Neural cell (in vitro differentiated cells): ENCODE measurements at regions not wholly inside any gene's neighbourhood (a gene's known extent, or its start where the extent isn't known, plus 50 kb on each side); places are given as distances from the start of the nearest gene placed in this dataset.

ENCODE experiments used
- H2AFZ ChIP-seq: fragments of 200-600, 300-800 bp; sonication (generic), shearing (Covaris generic); 2 replicates; pipeline ENCODE4 v1.6.0; 2014; ENCODE audit warnings: low read depth, mild to moderate bottlenecking, antibody characterized with exemption, low read length, moderate library complexity
- H3F3A ChIP-seq: fragments of 200-600 bp; shearing (Covaris generic); 2 replicates; pipeline ENCODE4 v1.6.1; 2016; ENCODE audit warnings: mild to moderate bottlenecking, moderate library complexity, mixed read lengths, antibody characterized with exemption, low read length; ENCODE audit not compliant: insufficient read depth, poor library complexity, severe bottlenecking
- H3K27ac ChIP-seq: fragments of 200-600, 300-800 bp; sonication (generic), shearing (Covaris generic); 2 replicates; pipeline ENCODE4 v1.5.1; 2014; ENCODE audit warnings: mild to moderate bottlenecking, low read length, moderate library complexity
- H3K27me3 ChIP-seq: fragments of 300-800, 200-600 bp; sonication (generic), shearing (Covaris generic); 2 replicates; pipeline ENCODE4 v1.6.0; 2014; ENCODE audit warnings: mild to moderate bottlenecking, low read depth, low read length, moderate library complexity; ENCODE audit not compliant: insufficient read depth
- H3K36me3 ChIP-seq: fragments of 300-800, 200-600 bp; sonication (generic), shearing (Covaris generic); 2 replicates; pipeline ENCODE4 v1.5.1; 2014; ENCODE audit warnings: mild to moderate bottlenecking, antibody characterized with exemption, low read length, moderate library complexity; ENCODE audit not compliant: insufficient read depth
- H3K4me2 ChIP-seq: fragments of 300-800, 200-600 bp; sonication (generic), shearing (Covaris generic); 2 replicates; pipeline ENCODE4 v1.6.0; 2014; ENCODE audit warnings: mild to moderate bottlenecking, low read length
- H3K4me3 ChIP-seq: fragments of 300-800, 200-600 bp; sonication (generic), shearing (Covaris generic); 2 replicates; pipeline ENCODE4 v1.5.1; 2014; ENCODE audit warnings: mild to moderate bottlenecking, low read length, moderate library complexity
- H3K79me2 ChIP-seq: fragments of 200-600 bp; shearing (Covaris generic); replicated peaks from 2 replicates; pipeline ENCODE4 v1.6.0; 2014; ENCODE audit warnings: mild to moderate bottlenecking, low read length, moderate library complexity; ENCODE audit not compliant: insufficient read depth
- H3K9ac ChIP-seq: fragments of 300-800, 200-600 bp; sonication (generic), shearing (Covaris generic); 2 replicates; pipeline ENCODE4 v1.6.1; 2016; ENCODE audit warnings: mild to moderate bottlenecking, low read length, mixed read lengths
- H3K9me2 ChIP-seq: fragments of 200-600 bp; shearing (Covaris generic); 2 replicates; pipeline ENCODE4 v1.6.1; 2016; ENCODE audit warnings: mild to moderate bottlenecking, low read length, mixed read lengths; ENCODE audit not compliant: insufficient read depth
- H3K9me3 ChIP-seq: fragments of 200-600, 300-800 bp; sonication (generic), shearing (Covaris generic); 2 replicates; pipeline ENCODE4 v1.6.1; 2016; ENCODE audit warnings: mild to moderate bottlenecking, mixed run types, low read length, moderate library complexity, mixed read lengths
- H4K20me1 ChIP-seq: fragments of 200-600 bp; shearing (Covaris generic); 2 replicates; pipeline ENCODE4 v1.6.1; 2016; ENCODE audit warnings: mild to moderate bottlenecking, mixed run types; ENCODE audit not compliant: insufficient read depth
- EP300 ChIP-seq: fragments of 450-650 bp; conservative IDR thresholded peaks from 2 replicates; pipeline ENCODE4 v1.6.1; 2014; ENCODE audit warnings: antibody characterized with exemption, mild to moderate bottlenecking, moderate library complexity; ENCODE audit not compliant: poor library complexity, severe bottlenecking
- EZH2 ChIP-seq: fragments of 200-600, 300-800 bp; shearing (Covaris generic), sonication (generic); IDR thresholded peaks from 2 replicates; pipeline ENCODE4 v1.6.1; 2014; ENCODE audit warnings: antibody characterized with exemption, low read length, borderline replicate concordance, mild to moderate bottlenecking; ENCODE audit not compliant: insufficient read depth, poor library complexity, severe bottlenecking
- MXI1 ChIP-seq: fragments of 450-650 bp; conservative IDR thresholded peaks from 2 replicates; pipeline ENCODE4 v1.6.1; 2014; ENCODE audit warnings: antibody characterized with exemption, mild to moderate bottlenecking; ENCODE audit not compliant: poor library complexity, severe bottlenecking
- POLR2AphosphoS5 ChIP-seq: IDR thresholded peaks from 2 replicates; pipeline ENCODE4 v1.6.1; 2012
- RAD21 ChIP-seq: fragments of 450-650 bp; conservative IDR thresholded peaks from 2 replicates; pipeline ENCODE4 v1.6.1; 2014; ENCODE audit warnings: antibody characterized with exemption, mild to moderate bottlenecking, moderate library complexity
- SMC3 ChIP-seq: fragments of 450-650 bp; conservative IDR thresholded peaks from 2 replicates; pipeline ENCODE4 v1.6.1; 2014; ENCODE audit warnings: antibody characterized with exemption, mild to moderate bottlenecking, moderate library complexity; ENCODE audit not compliant: poor library complexity
- TAF1 ChIP-seq: IDR thresholded peaks from 2 replicates; pipeline ENCODE4 v1.6.1; 2012; ENCODE audit warnings: low read depth
- TF ChIP-seq, protein P1 (sequence below): IDR thresholded peaks from 2 replicates; pipeline ENCODE4 v1.6.1; 2012; ENCODE audit warnings: borderline replicate concordance
- TF ChIP-seq, protein P2 (sequence below): fragments of 450-650 bp; IDR thresholded peaks from 2 replicates; pipeline ENCODE4 v1.5.1; 2014; ENCODE audit warnings: antibody characterized with exemption, mild to moderate bottlenecking, moderate library complexity; ENCODE audit not compliant: poor library complexity, severe bottlenecking

GRCh38 chr9:78383130-78383529, 86.2 kb downstream of the PSAT1 start:
- Histone ChIP-seq H3K79me2 (no peaks in the 10 kb centered on the region), H3K9ac (no peak overlapping the region), H3K27me3 (no peaks in the 10 kb centered on the region), H3K4me3 (no peak overlapping the region), H3K4me2 (no peak overlapping the region), H3K9me2 (no peaks in the 10 kb centered on the region), H3K9me3 (no peaks in the 10 kb centered on the region), H2AFZ (no peak overlapping the region), H3K36me3 (no peaks in the 10 kb centered on the region), H4K20me1 (no peaks in the 10 kb centered on the region), H3K27ac (no peak overlapping the region), H3F3A (no peaks in the 10 kb centered on the region)
- TF ChIP-seq EP300 (no peak), MXI1 (no peak), TAF1 (no peak), RAD21 (no peak), SMC3 (no peak), EZH2 (no peak), POLR2AphosphoS5 (no peak)
- TF ChIP-seq, protein P1, sequence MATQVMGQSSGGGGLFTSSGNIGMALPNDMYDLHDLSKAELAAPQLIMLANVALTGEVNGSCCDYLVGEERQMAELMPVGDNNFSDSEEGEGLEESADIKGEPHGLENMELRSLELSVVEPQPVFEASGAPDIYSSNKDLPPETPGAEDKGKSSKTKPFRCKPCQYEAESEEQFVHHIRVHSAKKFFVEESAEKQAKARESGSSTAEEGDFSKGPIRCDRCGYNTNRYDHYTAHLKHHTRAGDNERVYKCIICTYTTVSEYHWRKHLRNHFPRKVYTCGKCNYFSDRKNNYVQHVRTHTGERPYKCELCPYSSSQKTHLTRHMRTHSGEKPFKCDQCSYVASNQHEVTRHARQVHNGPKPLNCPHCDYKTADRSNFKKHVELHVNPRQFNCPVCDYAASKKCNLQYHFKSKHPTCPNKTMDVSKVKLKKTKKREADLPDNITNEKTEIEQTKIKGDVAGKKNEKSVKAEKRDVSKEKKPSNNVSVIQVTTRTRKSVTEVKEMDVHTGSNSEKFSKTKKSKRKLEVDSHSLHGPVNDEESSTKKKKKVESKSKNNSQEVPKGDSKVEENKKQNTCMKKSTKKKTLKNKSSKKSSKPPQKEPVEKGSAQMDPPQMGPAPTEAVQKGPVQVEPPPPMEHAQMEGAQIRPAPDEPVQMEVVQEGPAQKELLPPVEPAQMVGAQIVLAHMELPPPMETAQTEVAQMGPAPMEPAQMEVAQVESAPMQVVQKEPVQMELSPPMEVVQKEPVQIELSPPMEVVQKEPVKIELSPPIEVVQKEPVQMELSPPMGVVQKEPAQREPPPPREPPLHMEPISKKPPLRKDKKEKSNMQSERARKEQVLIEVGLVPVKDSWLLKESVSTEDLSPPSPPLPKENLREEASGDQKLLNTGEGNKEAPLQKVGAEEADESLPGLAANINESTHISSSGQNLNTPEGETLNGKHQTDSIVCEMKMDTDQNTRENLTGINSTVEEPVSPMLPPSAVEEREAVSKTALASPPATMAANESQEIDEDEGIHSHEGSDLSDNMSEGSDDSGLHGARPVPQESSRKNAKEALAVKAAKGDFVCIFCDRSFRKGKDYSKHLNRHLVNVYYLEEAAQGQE: no peak
- TF ChIP-seq, protein P2, sequence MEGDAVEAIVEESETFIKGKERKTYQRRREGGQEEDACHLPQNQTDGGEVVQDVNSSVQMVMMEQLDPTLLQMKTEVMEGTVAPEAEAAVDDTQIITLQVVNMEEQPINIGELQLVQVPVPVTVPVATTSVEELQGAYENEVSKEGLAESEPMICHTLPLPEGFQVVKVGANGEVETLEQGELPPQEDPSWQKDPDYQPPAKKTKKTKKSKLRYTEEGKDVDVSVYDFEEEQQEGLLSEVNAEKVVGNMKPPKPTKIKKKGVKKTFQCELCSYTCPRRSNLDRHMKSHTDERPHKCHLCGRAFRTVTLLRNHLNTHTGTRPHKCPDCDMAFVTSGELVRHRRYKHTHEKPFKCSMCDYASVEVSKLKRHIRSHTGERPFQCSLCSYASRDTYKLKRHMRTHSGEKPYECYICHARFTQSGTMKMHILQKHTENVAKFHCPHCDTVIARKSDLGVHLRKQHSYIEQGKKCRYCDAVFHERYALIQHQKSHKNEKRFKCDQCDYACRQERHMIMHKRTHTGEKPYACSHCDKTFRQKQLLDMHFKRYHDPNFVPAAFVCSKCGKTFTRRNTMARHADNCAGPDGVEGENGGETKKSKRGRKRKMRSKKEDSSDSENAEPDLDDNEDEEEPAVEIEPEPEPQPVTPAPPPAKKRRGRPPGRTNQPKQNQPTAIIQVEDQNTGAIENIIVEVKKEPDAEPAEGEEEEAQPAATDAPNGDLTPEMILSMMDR: no peak

GRCh38 chr9:78386348-78386747, 89.4 kb downstream of the PSAT1 start:
- H3K4me2 ChIP-seq: no peak overlapping the region
- H3F3A ChIP-seq: no peaks in the 10 kb centered on the region
- no peaks in the 10 kb centered on the region for H3K36me3 ChIP-seq
- H4K20me1 ChIP-seq: no peaks in the 10 kb centered on the region
- H3K9me3 ChIP-seq: no peaks in the 10 kb centered on the region
- no peak overlapping the region for H3K27ac ChIP-seq
- no peaks in the 10 kb centered on the region for H3K27me3 ChIP-seq
- TF ChIP-seq EZH2: no peak
- TF ChIP-seq EP300: no peak
- TF ChIP-seq SMC3: no peak
- no peak for TF ChIP-seq MXI1
- TF ChIP-seq POLR2AphosphoS5: no peak
- TF ChIP-seq TAF1: no peak
- TF ChIP-seq, protein P1: no peak
- TF ChIP-seq, protein P2: no peak
- no peak for TF ChIP-seq RAD21
- no peak overlapping the region for H3K4me3 ChIP-seq
- no peaks in the 10 kb centered on the region for H3K79me2 ChIP-seq
- no peaks in the 10 kb centered on the region for H3K9me2 ChIP-seq
- H2AFZ ChIP-seq: no peak overlapping the region
- no peak overlapping the region for H3K9ac ChIP-seq
